Trophoblast cell (in vitro differentiated cells and primary cell): ENCODE measurements at regions not wholly inside any gene's neighbourhood (a gene's known extent, or its start where the extent isn't known, plus 50 kb on each side); places are given as distances from the start of the nearest gene placed in this dataset.

Experiments used
- DNase-seq, 2 donors: peaks; one replicate each; pipeline ENCODE4 v3.0.0-alpha.2; 2016
- H2AFZ ChIP-seq: 2 replicates; pipeline ENCODE4 v1.6.1; 2013; ENCODE audit warnings: low read length, moderate library complexity, mild to moderate bottlenecking; ENCODE audit not compliant: insufficient read depth, poor library complexity
- H2AK5ac ChIP-seq: 2 replicates; pipeline ENCODE4 v1.6.1; 2013; ENCODE audit warnings: mild to moderate bottlenecking, low read length
- H2BK120ac ChIP-seq: 2 replicates; pipeline ENCODE4 v1.6.1; 2013; ENCODE audit warnings: low read length, mild to moderate bottlenecking, moderate library complexity; ENCODE audit not compliant: insufficient read depth, poor library complexity
- H2BK12ac ChIP-seq: 2 replicates; pipeline ENCODE4 v1.6.1; 2013; ENCODE audit warnings: mild to moderate bottlenecking, low read length, moderate library complexity
- H2BK5ac ChIP-seq: 2 replicates; pipeline ENCODE4 v1.6.1; 2013; ENCODE audit warnings: low read length, low read depth, moderate library complexity, mild to moderate bottlenecking; ENCODE audit not compliant: poor library complexity
- H3K14ac ChIP-seq: 2 replicates; pipeline ENCODE4 v1.6.1; 2013; ENCODE audit warnings: mild to moderate bottlenecking, low read length
- H3K18ac ChIP-seq: 2 replicates; pipeline ENCODE4 v1.6.1; 2013; ENCODE audit warnings: mild to moderate bottlenecking, low read length
- H3K23ac ChIP-seq: 2 replicates; pipeline ENCODE4 v1.6.1; 2013; ENCODE audit warnings: low read length
- H3K27ac ChIP-seq: 2 replicates; pipeline ENCODE4 v1.5.1; 2013; ENCODE audit warnings: low read depth, mild to moderate bottlenecking, inconsistent platforms, low read length, moderate library complexity
- H3K27me3 ChIP-seq: 2 replicates; pipeline ENCODE4 v1.6.1; 2013; ENCODE audit warnings: inconsistent platforms, mild to moderate bottlenecking, low read length, moderate library complexity; ENCODE audit not compliant: insufficient read depth
- H3K36me3 ChIP-seq, 2 experiments: 1 replicate in 1 of 2; 2 replicates in 1 of 2; pipeline ENCODE4 v1.6.1; 2013; ENCODE audit warnings: low read length in 2 of 2, mild to moderate bottlenecking in 2 of 2, moderate library complexity in 1 of 2; ENCODE audit not compliant: insufficient read depth in 2 of 2, control insufficient read depth in 1 of 2
- H3K4ac ChIP-seq: 2 replicates; pipeline ENCODE4 v1.6.1; 2013; ENCODE audit warnings: low read depth, mild to moderate bottlenecking, low read length, moderate library complexity
- H3K4me1 ChIP-seq, 2 experiments: 1 replicate in 1 of 2; 2 replicates in 1 of 2; pipeline ENCODE4 v1.6.1; 2013; ENCODE audit warnings: low read length in 2 of 2, mild to moderate bottlenecking in 2 of 2, moderate library complexity in 1 of 2; ENCODE audit not compliant: insufficient read depth in 2 of 2, control insufficient read depth in 1 of 2
- H3K4me2 ChIP-seq: 2 replicates; pipeline ENCODE4 v1.6.1; 2013; ENCODE audit warnings: inconsistent platforms, mild to moderate bottlenecking, low read length, moderate library complexity
- H3K4me3 ChIP-seq: 2 replicates; pipeline ENCODE4 v1.5.1; 2013; ENCODE audit warnings: mild to moderate bottlenecking, low read depth, low read length, inconsistent platforms
- H3K79me1 ChIP-seq: one replicate; pipeline ENCODE4 v1.6.1; 2013; ENCODE audit warnings: low read length
- H3K79me2 ChIP-seq: 2 replicates; pipeline ENCODE4 v1.6.1; 2013; ENCODE audit warnings: low read length, mild to moderate bottlenecking; ENCODE audit not compliant: control insufficient read depth, insufficient read depth, poor library complexity
- H3K9ac ChIP-seq: 2 replicates; pipeline ENCODE4 v1.6.1; 2013; ENCODE audit warnings: mild to moderate bottlenecking, low read length
- H3K9me3 ChIP-seq: 2 replicates; pipeline ENCODE4 v1.6.1; 2013; ENCODE audit warnings: low read depth, mild to moderate bottlenecking, control low read depth, inconsistent platforms, low read length; ENCODE audit not compliant: insufficient read depth
- H4K12ac ChIP-seq: 2 replicates; pipeline ENCODE4 v1.6.1; 2013; ENCODE audit warnings: low read depth, mild to moderate bottlenecking, low read length, moderate library complexity
- H4K8ac ChIP-seq: 2 replicates; pipeline ENCODE4 v1.6.1; 2013; ENCODE audit warnings: low read depth, mild to moderate bottlenecking, low read length, moderate library complexity
- H4K91ac ChIP-seq: one replicate; pipeline ENCODE4 v1.6.1; 2013; ENCODE audit warnings: low read depth, mild to moderate bottlenecking, low read length, moderate library complexity
- WGBS: extraction: QIAGEN DNeasy Blood & Tissue Kit; methylation state at CpG from one replicate; pipeline ENCODE4 v1.1.7; 2013; ENCODE audit warnings: missing lambda C conversion rate; ENCODE audit not compliant: insufficient read length, insufficient coverage; ENCODE audit errors: extremely low coverage; 5-methylcytosine and 5-hydroxymethylcytosine counted together

- whole genome bisulfite sequencing, result no CpG with 5 or more reads among the region's 2 CpGs
- H3K36me3 ChIP-seq, result no peaks in the 10 kb centered on the region
These were observed 393.2 kb upstream of the GALNT5 start for GRCh38 chr2:156864325-156864724.

GRCh38 chr2:156864753-156865152, 392.8 kb upstream of the GALNT5 start:
- Histone ChIP-seq H4K12ac (no peak overlapping the region), H3K27ac (no peak overlapping the region), H3K4me1 (no peaks in the 10 kb centered on the region), H3K9me3 (no peaks in the 10 kb centered on the region), H2BK5ac (no peak overlapping the region), H3K14ac (no peak overlapping the region), H3K4me2 (no peak overlapping the region), H2BK12ac (no peak overlapping the region), H2AK5ac (no peak overlapping the region), H3K36me3 (no peaks in the 10 kb centered on the region), H4K91ac (no peak overlapping the region), H3K23ac (no peak overlapping the region), H4K8ac (no peak overlapping the region), H3K4ac (no peak overlapping the region), H2AFZ (no peak overlapping the region), H3K9ac (no peak overlapping the region), H3K79me2 (no peaks in the 10 kb centered on the region), H2BK120ac (no peak overlapping the region), H3K27me3 (no peaks in the 10 kb centered on the region), H3K4me3 (no peak overlapping the region), H3K18ac (no peak overlapping the region), H3K79me1 (no peaks in the 10 kb centered on the region)
- WGBS, result no CpG with 5 or more reads among the region's 6 CpGs
- no peak for DNase-seq

More at GRCh38 chr2:156864325-156864724, 393.2 kb upstream of the GALNT5 start:
- no peak overlapping the region for H3K4ac ChIP-seq
- no peak overlapping the region for H4K8ac ChIP-seq
- H3K27me3 ChIP-seq, result no peaks in the 10 kb centered on the region
- no peak overlapping the region for H3K14ac ChIP-seq
- no peak overlapping the region for H3K27ac ChIP-seq
- no peak overlapping the region for H3K4me3 ChIP-seq
- H3K23ac ChIP-seq, result no peak overlapping the region
- no peaks in the 10 kb centered on the region for H3K79me2 ChIP-seq
- H2AK5ac ChIP-seq, result no peak overlapping the region
- no peaks in the 10 kb centered on the region for H3K9me3 ChIP-seq
- H2BK5ac ChIP-seq, result no peak overlapping the region
- no peak overlapping the region for H2AFZ ChIP-seq
- no peak overlapping the region for H3K4me2 ChIP-seq
- H3K18ac ChIP-seq, result no peak overlapping the region
- H4K12ac ChIP-seq, result no peak overlapping the region
- DNase-seq, result no peak
- H3K9ac ChIP-seq, result no peak overlapping the region
- H4K91ac ChIP-seq, result no peak overlapping the region
- H2BK12ac ChIP-seq, result no peak overlapping the region
- H3K4me1 ChIP-seq, result no peaks in the 10 kb centered on the region
- H3K79me1 ChIP-seq, result no peaks in the 10 kb centered on the region
- no peak overlapping the region for H2BK120ac ChIP-seq

GRCh38 chr2:156867201-156867600, 390.3 kb upstream of the GALNT5 start:
- Histone ChIP-seq H3K27me3 (no peaks in the 10 kb centered on the region), H2BK12ac (no peak overlapping the region), H4K91ac (no peak overlapping the region), H3K4ac (no peak overlapping the region), H3K14ac (no peak overlapping the region), H3K9ac (no peak overlapping the region), H3K9me3 (no peaks in the 10 kb centered on the region), H3K4me1 (no peaks in the 10 kb centered on the region), H2BK120ac (no peak overlapping the region), H2BK5ac (no peak overlapping the region), H2AK5ac (no peak overlapping the region), H2AFZ (no peak overlapping the region), H3K27ac (no peak overlapping the region), H3K4me3 (no peak overlapping the region), H3K4me2 (no peak overlapping the region), H3K23ac (no peak overlapping the region), H3K18ac (no peak overlapping the region), H4K12ac (no peak overlapping the region), H3K36me3 (no peaks in the 10 kb centered on the region), H3K79me2 (no peaks in the 10 kb centered on the region), H3K79me1 (no peaks in the 10 kb centered on the region), H4K8ac (no peak overlapping the region)
- no peak for DNase-seq
- WGBS, result no CpG with 5 or more reads among the region's 2 CpGs

GRCh38 chr2:156874707-156875106, 382.8 kb upstream of the GALNT5 start:
- Histone ChIP-seq H3K27me3 (no peaks in the 10 kb centered on the region), H3K23ac (no peak overlapping the region), H3K79me1 (no peaks in the 10 kb centered on the region), H3K18ac (no peak overlapping the region), H2AK5ac (no peak overlapping the region), H2AFZ (no peak overlapping the region), H3K4me3 (no peak overlapping the region), H3K79me2 (no peaks in the 10 kb centered on the region), H3K27ac (no peak overlapping the region), H3K36me3 (no peaks in the 10 kb centered on the region), H3K4me1 (no peaks in the 10 kb centered on the region), H3K4me2 (no peak overlapping the region), H3K9ac (no peak overlapping the region), H4K12ac (no peak overlapping the region), H3K14ac (no peak overlapping the region), H3K4ac (no peak overlapping the region), H2BK12ac (no peak overlapping the region), H4K8ac (no peak overlapping the region), H2BK5ac (no peak overlapping the region), H2BK120ac (no peak overlapping the region), H4K91ac (no peak overlapping the region), H3K9me3 (no peaks in the 10 kb centered on the region)
- no CpG with 5 or more reads among the region's 3 CpGs for WGBS
- no peak for DNase-seq
